ENCODE measurements at regions not wholly inside any gene's neighbourhood (a gene's known extent, or its start where the extent isn't known, plus 50 kb on each side); places are given as distances from the start of the nearest gene placed in this dataset.
A peak's percentile ranks its signal among the peaks of the same experiment; 100 is the strongest.

DNA sequence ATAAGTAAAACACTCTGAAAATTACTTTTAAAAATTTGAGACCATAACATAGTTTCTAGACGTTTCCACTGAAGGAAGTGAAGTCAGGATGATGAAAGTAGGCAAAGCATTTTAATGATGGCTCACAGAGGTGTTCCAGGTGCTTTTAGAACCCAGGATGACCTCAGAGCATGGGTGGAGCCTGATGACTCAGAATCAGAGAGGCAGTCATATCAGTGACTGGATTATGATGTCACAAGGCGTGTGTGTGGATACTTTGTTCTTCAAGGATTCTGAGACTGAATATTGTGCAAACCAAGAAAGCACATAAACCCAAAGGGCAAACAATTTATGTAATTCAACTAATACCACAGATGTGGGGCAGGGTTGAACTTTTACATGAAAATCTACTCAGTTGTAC lies 200.2 kb upstream of the FOXN2 start:
- 38 to 52% (median 52%) methylated on average over 2 of the region's 2 CpGs for WGBS, 3 donors
- Histone ChIP-seq H3K27me3 (no peaks in the 10 kb centered on the region), H3K4me3 (no peak overlapping the region), H3K36me3 (no peaks in the 10 kb centered on the region), H3K9me3 (no peaks in the 10 kb centered on the region), H3K4me1 (ENCODE audit: insufficient read depth) (no peaks in the 10 kb centered on the region), H3K27ac (no peak overlapping the region)
- no peak for TF ChIP-seq CTCF (IDR thresholded peaks at IDR 0.05)
- TF ChIP-seq POLR2A (IDR thresholded peaks at IDR 0.05): no peak
- TF ChIP-seq EP300 (IDR thresholded peaks at IDR 0.05): no peak
- peak in 1 of 5 donors; percentile 47 for DNase-seq
- intact Hi-C loops (cut with DNase I): no loop called here

DNA sequence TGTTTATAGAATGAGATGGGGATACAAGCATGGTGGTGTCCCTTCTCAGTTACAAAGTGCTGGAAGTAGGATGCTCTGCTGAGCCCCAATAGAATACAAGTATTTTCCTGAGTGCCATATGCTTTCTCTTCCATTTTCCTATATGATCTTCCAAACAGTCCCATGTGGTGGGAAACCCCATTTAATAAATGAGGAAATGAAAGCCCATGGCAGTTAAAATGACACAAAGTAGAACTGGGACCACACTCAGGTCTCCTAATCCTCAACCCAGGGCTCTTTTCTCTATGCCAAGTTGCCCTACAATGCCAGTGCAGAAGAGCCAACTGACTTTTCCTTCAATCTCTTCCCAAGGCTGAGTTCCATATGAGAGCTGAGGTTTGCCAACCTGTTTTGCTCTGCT lies 198.0 kb upstream of the FOXN2 start:
- Histone ChIP-seq H3K36me3 (no peaks in the 10 kb centered on the region), H3K27me3 (no peaks in the 10 kb centered on the region), H3K9me3 (no peaks in the 10 kb centered on the region), H3K4me1 (ENCODE audit: insufficient read depth) (no peaks in the 10 kb centered on the region), H3K27ac (no peak overlapping the region), H3K4me3 (no peak overlapping the region)
- DNase-seq: no peak
- no peak for TF ChIP-seq EP300 (IDR thresholded peaks at IDR 0.05)
- no peak for TF ChIP-seq CTCF (IDR thresholded peaks at IDR 0.05)
- TF ChIP-seq POLR2A (IDR thresholded peaks at IDR 0.05): no peak
- intact Hi-C loops (cut with DNase I): no loop called here

DNA sequence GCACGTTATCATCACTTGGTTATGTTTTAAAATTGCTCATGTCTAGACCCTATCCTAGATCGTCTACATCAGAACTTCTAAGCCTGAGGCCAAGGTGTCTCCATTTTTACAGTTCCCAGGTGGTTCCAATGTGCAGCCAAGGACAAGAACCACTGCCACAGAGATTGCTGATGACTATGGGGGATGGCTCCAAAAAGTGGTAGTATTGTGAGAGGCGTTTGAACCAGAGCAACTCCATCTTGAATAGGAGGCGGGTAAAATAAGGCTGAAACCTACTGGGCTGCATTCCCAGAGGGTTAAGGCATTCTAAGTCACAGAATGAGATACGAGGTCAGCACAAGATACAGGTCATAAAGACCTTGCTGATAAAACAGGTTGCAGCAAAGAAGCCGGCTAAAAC lies 195.6 kb upstream of the FOXN2 start:
- H3K36me3 ChIP-seq: no peaks in the 10 kb centered on the region
- WGBS, 3 donors: 56 to 66% (median 64%) methylated on average over 6 of the region's 6 CpGs
- no peak for DNase-seq
- H3K4me3 ChIP-seq: no peak overlapping the region
- intact Hi-C loops (cut with DNase I): no loop called here
- H3K27me3 ChIP-seq: no peaks in the 10 kb centered on the region
- H3K9me3 ChIP-seq: no peaks in the 10 kb centered on the region
- TF ChIP-seq EP300 (IDR thresholded peaks at IDR 0.05): no peak
- no peak for TF ChIP-seq POLR2A (IDR thresholded peaks at IDR 0.05)
- TF ChIP-seq CTCF (IDR thresholded peaks at IDR 0.05): no peak
- H3K4me1 ChIP-seq (ENCODE audit: insufficient read depth): no peaks in the 10 kb centered on the region
- no peak overlapping the region for H3K27ac ChIP-seq

GRCh38 chr2:48120112-48120511 lies 194.4 kb upstream of the FOXN2 start:
- WGBS, 3 donors: 47 to 55% (median 53%) methylated on average over 3 of the region's 3 CpGs
- intact Hi-C loops (cut with DNase I): no loop called here
- Histone ChIP-seq H3K4me3 (no peak overlapping the region), H3K27ac (no peak overlapping the region), H3K4me1 (ENCODE audit: insufficient read depth) (no peaks in the 10 kb centered on the region), H3K9me3 (no peaks in the 10 kb centered on the region), H3K27me3 (no peaks in the 10 kb centered on the region), H3K36me3 (no peaks in the 10 kb centered on the region)
- no peak for DNase-seq
- TF ChIP-seq CTCF (IDR thresholded peaks at IDR 0.05) (no peak), EP300 (IDR thresholded peaks at IDR 0.05) (no peak), POLR2A (IDR thresholded peaks at IDR 0.05) (no peak)

GRCh38 chr2:48120759-48121242 lies 193.7 kb upstream of the FOXN2 start:
- H3K9me3 ChIP-seq: no peaks in the 10 kb centered on the region
- 71 to 95% (median 82%) methylated on average over 1 of the region's 1 CpG for WGBS, 3 donors
- no peak for DNase-seq
- TF ChIP-seq CTCF (IDR thresholded peaks at IDR 0.05) (no peak), POLR2A (IDR thresholded peaks at IDR 0.05) (no peak), EP300 (IDR thresholded peaks at IDR 0.05) (no peak)
- intact Hi-C loops (cut with DNase I): no loop called here
- H3K27ac ChIP-seq: no peak overlapping the region
- no peaks in the 10 kb centered on the region for H3K36me3 ChIP-seq
- no peaks in the 10 kb centered on the region for H3K4me1 ChIP-seq (ENCODE audit: insufficient read depth)
- H3K27me3 ChIP-seq: no peaks in the 10 kb centered on the region
- no peak overlapping the region for H3K4me3 ChIP-seq

All from ovary (tissue), 7 donors.